C4-2B (cell line): ENCODE measurements at regions not wholly inside any gene's neighbourhood (a gene's known extent, or its start where the extent isn't known, plus 50 kb on each side); places are given as distances from the start of the nearest gene placed in this dataset.

Source experiments
- CTCF ChIP-seq: fragments of 450-650 bp; conservative IDR thresholded peaks from 2 replicates; pipeline ENCODE4 v1.5.1; 2017; ENCODE audit warnings: mild to moderate bottlenecking
- ZFX ChIP-seq: fragments of 450-650 bp; IDR thresholded peaks from 2 replicates; pipeline ENCODE4 v1.6.1; 2017

- no peak for TF ChIP-seq CTCF
- TF ChIP-seq ZFX = no peak
Observed at GRCh38 chr12:113613414-113613813, 141.7 kb upstream of the LHX5 start.
